GM18505 (cell line): ENCODE measurements at regions not wholly inside any gene's neighbourhood (a gene's known extent, or its start where the extent isn't known, plus 50 kb on each side); places are given as distances from the start of the nearest gene placed in this dataset.
"Not testable (repeated sequence)": the region's sequence is repeated elsewhere in the genome, so short reads cannot be mapped to it uniquely, and the experiment has no call there.

Experiments
- ATAC-seq: cut with Tn5 transposase; IDR thresholded peaks from one replicate; pipeline ENCODE4 v1.9.1; 2021; ENCODE audit not compliant: unreplicated experiment
- POLR2A ChIP-seq: IDR thresholded peaks from 4 replicates; pipeline ENCODE4 v1.6.1; 2011; ENCODE audit warnings: borderline replicate concordance; ENCODE audit not compliant: insufficient read depth, insufficient read length; ENCODE audit errors: extremely low read depth

DNA sequence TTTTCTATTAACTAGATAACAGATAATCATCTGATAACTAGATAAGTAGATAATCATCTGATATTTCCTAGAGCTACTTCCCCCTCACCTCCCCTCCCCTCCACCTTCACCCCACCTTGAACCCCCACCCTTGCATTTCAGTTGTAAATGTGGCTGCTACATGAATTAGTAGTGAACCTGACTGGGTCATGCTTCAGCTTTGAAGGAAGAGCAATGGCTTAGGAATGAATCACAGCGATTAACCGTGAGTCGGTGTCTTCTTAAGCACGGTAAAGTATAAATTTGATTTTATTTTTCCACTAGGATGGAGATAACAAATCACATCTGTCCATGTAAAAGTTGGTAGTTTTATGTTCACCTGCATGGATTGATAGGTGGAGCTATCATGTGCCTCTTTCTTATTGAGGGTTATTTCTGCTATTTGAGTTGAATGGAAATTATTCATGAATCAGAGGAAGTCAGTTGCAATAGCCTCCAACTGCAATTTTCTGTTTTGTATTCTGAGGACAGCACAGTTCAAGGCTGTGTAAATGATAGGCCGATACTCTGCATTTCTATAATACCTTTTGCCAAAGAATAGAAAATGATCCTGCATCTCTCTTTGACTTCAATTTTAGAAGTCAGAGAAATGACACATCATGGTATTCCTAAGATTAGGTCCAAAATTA, 235.0 kb downstream of the PTGER3 start:
- TF ChIP-seq POLR2A: no peak
- no peak for ATAC-seq

DNA sequence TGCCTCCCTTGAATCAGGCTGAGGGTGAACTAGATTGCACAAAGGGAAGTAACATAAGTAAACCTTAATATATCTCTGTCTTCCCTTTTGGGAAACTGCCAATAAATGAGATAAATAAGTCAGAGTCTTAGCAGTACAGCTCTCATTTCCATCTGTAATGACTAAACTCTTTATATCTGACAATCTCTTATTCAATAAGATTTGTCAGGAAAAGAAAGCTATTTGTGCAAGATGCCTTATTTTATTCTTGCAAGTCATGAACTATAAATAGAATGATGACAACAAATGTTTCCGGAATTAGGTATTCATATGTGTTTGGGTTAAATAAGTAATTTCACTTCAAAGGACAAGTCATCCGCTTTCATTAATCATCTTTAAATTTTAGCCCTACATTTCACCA, 229.2 kb downstream of the PTGER3 start:
- TF ChIP-seq POLR2A: no peak
- no peak for ATAC-seq

DNA sequence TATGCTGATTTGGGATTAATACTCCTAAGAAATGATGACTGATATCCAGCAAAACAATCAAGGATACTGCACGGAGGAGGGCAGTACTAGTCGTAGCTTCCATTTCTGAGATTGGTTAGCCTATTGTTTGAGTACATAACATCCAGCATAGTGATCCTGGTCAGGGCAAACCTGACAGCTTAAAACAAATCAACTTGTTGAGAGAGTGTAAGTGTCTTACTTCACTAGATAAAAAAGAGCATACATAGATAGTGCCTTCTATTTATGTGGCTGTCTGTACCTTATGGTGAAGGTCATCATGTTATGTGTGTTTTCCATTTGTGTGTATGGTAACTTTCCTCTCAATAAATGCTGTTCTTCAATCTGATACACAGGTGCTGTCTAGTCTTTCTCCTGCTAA, 228.4 kb downstream of the PTGER3 start:
- no peak for ATAC-seq
- TF ChIP-seq POLR2A: no peak

DNA sequence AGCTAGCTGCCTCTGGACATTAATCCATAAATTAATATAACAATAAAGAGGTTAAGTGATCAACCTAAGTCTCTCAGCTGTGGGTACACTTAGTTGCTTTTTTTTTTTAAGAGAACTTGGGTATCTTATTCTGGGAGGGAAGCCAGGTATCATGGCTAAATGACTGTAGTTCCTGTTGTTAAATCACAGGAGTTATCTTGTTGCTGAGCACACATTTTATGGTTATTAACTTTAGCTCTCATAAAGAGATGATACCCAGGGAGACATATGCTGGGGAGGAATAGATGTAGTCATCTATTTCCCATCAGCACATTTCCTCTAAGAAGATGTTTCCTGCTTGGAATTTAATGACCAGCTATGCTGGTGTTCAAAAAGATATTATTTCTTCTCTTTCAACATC, 227.8 kb downstream of the PTGER3 start:
- no peak for TF ChIP-seq POLR2A
- ATAC-seq: no peak

DNA sequence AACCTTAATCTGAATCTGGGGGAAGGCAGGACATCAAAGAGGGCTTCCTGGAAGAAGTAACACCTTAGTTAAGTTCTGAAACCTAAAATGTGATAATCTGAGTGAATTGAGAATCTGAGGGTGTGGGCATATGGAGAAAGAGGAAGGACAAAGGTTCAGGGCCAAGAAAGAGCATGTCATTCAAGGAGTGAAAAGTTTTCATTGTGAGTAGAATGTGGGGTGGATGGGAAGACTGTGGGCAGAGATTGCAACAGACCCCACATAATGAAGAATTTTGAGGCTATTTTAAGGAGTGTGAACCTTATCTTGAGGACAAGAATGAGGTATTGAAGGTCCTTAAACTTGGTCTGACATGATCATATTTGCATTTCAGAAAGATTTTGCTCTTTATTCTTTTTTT, 227.2 kb downstream of the PTGER3 start:
- ATAC-seq: no peak
- no peak for TF ChIP-seq POLR2A

DNA sequence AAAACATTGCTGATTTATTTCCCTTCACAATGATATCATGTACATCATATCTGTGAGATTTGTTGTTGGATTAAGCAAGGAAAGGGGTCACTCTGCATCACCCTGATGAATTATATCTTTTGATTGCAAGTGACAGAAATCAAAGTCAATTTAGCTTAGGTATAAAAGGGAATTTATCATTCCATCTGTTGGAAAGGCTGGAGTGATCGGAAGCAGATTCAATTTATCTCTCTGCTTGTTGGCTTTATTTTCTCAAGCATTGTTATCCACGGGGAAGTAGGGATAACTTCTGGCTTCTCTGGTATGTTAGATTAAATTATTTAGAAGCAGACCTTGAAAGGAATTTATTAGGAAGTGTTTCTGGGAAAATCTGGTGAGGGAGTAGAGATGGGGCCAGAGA, 226.6 kb downstream of the PTGER3 start:
- no peak for ATAC-seq
- no peak for TF ChIP-seq POLR2A

DNA sequence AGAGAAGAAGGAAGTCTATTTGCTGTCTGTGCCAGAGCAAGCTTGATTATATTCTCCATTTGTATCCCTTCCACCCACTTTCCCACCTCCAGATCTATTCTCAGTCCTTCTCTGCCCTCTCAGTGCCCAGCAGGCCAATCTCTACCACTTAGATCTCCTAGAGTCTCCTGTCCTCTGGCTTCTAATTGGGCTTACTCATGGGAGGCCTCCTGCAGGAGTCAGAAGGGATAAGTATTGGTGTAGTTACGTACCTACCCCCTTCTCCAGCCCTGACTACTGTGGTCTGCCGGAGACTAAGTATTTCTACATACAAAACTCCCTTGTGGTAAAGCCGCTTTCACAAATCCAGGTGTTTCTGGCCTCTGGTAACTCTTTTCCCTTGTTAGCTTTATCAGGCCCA, 221.2 kb downstream of the PTGER3 start:
- ATAC-seq: no peak
- no peak for TF ChIP-seq POLR2A

DNA sequence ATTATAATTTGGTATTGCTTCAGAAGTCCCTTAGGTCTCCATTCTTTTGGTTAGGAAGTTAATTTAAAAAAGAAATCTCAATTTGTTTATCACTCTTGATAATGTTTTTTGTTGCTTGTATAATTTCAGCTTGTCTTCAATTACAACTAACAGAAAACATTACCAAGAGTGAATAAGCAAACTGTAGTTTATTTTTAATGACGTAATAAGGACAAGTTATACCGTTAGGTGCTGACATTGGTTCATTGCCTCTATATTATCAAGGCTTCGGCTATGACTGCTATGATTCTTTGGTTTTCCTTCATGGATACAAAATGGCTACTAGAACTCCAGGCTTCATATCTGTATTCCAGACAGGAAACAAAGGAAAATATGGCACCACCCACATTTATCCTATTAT, 220.6 kb downstream of the PTGER3 start:
- no peak for TF ChIP-seq POLR2A
- ATAC-seq: no peak

DNA sequence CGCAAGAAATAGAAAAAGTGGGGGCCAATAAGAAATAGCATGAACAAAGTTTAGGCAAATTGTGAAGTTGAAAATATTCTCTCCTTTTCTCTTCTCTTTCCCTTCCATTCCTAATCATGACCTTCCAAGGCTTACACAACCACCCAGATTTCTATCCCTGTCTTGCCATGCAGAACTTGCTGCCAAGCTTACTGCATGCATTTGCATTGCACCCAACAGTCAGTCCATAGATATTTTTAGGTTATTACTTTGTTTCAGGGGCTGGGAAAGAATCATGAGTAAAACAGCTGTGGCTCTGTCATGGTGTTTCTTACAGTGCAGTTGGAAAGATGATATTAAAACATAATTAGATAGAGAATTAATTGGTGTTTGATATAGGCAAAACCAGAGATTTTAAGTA, 219.4 kb downstream of the PTGER3 start:
- no peak for ATAC-seq
- no peak for TF ChIP-seq POLR2A

DNA sequence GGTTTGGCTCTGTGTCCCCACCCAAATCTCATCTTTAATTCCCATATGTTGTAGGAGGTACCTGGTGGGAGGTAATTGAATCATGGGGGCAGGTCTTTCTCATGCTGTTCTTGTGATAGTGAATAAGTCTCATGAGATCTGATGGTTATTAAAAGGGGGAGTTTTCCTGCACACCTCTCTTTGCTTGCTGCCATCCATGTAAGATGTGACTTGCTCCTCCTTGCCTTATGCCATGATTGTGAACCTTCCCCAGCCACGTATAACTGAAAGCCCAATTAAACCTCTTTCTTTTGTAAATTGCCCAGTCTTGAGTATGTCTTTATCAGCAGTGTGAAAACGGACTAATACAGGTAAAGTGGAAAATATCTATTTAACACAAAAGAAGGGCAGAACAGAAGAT, 213.3 kb downstream of the PTGER3 start:
- ATAC-seq: not testable (repeated sequence)

DNA sequence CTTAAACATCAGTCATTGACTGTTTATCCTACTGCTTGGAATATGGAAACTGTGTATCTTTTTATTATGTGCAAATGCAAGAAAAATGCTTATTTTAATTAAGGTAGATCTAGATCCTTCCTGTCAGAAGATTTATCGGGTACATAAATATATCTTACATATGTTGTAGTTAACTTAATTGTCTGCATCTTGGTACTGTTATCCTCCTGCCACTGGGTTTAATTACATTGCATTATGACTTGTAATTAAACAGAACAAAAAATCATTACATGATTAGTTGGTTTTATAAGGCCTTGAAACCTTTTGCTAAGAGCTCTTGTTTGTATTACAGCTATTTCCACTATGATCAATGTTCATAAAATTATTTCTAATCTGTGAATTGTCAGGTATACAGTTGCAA, 211.2 kb downstream of the PTGER3 start:
- TF ChIP-seq POLR2A: no peak
- ATAC-seq: no peak

DNA sequence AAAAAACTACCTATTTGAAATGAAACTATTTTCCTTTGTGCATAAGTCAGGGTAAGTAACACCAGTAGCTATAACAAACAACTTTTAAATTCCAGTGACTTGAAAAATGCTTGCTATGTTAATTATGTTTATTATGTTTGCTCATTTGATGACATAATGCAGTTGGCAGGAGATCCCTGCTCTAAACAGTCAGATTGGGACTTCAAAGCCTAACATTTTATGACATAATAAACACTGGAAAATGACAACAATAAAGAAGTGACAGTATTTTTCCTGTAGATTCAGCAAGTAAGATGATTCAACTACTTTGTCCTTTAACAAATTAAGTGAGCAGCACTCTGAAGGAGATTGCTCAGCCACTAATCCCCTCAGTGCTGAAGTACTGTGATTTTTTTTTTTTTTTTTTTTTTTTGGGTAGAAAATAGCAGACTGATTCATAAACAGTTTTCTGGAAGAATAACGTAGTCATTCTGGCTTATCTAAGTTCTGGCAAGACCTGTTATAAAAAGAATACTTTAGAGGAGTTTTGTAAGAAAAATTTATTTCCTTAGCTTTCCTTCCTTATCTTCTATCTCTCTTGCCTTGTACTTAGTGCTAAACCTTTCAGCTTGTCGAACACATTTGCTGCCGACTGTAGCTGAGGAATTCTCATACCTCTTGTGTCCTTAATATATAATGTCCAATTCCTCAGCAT, 207.2 kb downstream of the PTGER3 start:
- no peak for ATAC-seq
- TF ChIP-seq POLR2A: no peak

DNA sequence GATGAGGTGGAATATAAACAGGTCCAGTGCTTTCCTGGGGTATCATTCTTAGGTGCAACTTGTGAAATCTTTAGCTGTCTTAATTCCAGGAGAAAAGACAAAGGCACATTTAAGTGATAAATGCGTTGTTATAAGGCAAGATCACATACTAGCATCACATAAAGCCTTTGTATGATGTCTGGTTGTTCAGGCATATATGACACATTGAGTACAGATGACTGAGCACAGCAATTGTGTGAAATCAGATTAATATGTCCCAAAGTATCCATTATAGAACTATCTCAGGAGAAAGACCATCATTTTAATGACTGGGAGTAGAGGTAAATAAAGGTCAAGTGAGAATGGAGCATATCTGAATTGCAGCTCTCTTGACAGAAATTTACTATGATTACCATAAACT, 205.1 kb downstream of the PTGER3 start:
- ATAC-seq: no peak
- no peak for TF ChIP-seq POLR2A

DNA sequence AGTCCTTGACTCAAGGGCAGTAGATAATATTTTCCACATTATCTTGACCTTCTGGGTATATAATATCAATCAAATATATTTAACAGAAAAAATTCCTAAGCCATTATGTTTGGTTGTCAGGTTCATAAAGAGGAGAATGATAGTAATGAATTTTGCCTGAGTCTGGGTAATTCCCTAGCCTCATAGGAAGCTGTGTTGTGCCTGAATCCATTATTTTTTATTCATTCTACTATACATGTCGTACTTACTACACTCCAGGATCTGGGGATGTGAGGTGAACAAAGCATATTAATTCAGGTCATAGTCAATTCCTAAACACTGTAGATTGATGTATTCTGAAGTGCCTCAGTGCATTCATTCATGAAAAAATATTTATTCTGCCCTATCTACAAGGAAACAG, 204.2 kb downstream of the PTGER3 start:
- ATAC-seq: no peak
- no peak for TF ChIP-seq POLR2A

DNA sequence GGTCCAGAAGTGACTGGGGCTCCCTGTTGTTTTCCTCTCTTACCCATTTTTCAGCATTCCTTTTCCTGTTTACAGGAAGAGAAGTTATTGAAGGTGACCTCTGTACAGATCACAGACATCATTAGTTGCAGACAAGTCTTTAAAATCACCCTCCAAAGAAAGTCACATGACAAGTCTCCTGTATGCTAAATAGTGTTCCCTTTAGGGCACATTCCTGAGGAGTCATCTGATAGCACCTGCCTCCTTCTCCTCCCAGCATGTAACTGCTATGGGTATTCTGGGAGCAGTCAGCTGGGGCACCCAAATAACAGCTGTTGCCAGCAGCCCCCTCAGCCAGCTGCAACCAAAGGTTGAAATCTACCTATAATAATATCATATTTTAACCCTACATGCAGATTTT, 200.6 kb downstream of the PTGER3 start:
- no peak for ATAC-seq
- TF ChIP-seq POLR2A: no peak

DNA sequence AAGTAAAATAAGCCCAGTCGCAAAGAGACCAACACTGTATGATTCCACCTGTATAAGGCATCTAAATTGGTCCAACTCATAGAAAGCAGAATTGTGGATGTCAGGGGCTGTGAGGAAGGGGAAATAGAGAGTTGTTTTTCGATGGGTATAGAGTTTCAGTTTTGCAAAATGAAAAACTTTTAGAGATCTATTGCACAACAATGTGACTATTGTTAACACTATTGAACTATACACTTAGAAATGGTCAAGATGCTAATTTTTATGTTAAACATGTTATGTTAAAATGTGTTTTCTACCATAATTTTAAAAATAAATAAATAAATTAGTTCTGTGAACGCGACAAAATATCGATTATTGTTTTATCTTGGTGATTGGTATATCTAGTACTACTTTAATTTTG, 192.4 kb downstream of the PTGER3 start:
- no peak for TF ChIP-seq POLR2A
- no peak for ATAC-seq

DNA sequence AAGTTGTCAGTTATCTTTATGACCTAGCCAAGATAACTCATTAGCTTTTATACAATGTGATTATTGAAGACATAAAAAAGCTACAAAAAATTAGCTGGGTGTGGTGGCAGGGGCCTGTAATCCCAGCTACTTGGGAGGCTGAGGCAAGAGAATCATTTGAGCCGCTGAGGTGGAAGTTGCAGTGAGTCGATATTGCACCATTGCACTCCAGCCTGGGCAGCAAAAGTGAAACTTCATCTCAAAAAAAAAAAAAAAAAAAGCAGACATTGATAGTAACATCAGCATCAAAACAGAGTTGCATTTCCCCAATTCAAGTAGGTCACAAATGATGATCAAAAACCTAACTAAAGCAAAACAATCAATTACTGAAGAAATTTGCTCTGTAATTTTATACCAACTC, 191.4 kb downstream of the PTGER3 start:
- no peak for TF ChIP-seq POLR2A
- ATAC-seq: no peak
